ENCODE measurements at regions not wholly inside any gene's neighbourhood (a gene's known extent, or its start where the extent isn't known, plus 50 kb on each side); places are given as distances from the start of the nearest gene placed in this dataset.

DNA sequence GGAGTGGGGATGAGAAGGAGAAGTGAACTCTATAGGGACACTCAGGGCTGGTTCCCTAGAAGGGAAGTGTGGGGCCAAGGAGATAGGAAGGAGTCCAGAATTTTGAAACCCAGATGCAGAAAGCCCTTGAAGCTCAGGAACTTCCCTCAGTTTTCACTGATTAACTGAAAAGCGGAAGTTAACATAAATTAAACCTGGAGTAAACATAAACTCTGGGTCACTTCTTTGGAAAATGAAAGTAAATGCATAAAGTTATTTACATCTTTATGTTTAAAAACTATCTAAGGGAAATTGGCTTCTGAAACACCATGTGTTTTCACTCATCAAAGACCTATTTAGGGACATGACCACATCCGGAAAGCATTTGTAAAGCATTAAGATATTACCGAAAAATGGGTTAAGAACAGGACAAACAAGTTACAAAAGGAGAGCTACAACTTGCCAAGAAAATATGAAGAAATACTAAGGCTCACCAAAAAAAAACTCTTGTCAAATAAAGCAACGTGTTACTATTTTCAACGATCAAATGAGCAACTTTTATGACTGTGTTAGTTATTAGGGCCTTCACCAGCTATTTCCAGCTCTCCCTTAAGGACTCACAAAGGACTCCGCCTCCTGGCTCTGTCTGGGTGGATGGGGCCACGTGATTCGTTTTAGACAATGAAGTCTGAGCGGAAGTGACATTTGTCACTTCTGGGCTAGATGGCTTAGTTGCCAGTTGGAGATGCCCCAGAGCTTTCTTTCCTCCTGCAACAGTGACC, 439.1 kb upstream of the ZNF507 start:
- TF ChIP-seq, protein P1, sequence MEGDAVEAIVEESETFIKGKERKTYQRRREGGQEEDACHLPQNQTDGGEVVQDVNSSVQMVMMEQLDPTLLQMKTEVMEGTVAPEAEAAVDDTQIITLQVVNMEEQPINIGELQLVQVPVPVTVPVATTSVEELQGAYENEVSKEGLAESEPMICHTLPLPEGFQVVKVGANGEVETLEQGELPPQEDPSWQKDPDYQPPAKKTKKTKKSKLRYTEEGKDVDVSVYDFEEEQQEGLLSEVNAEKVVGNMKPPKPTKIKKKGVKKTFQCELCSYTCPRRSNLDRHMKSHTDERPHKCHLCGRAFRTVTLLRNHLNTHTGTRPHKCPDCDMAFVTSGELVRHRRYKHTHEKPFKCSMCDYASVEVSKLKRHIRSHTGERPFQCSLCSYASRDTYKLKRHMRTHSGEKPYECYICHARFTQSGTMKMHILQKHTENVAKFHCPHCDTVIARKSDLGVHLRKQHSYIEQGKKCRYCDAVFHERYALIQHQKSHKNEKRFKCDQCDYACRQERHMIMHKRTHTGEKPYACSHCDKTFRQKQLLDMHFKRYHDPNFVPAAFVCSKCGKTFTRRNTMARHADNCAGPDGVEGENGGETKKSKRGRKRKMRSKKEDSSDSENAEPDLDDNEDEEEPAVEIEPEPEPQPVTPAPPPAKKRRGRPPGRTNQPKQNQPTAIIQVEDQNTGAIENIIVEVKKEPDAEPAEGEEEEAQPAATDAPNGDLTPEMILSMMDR (conservative IDR thresholded peaks at IDR 0.05), result no peak
- TF ChIP-seq ZFX (IDR thresholded peaks at IDR 0.05), result no peak

Measured in C4-2B (cell line).